ENCODE measurements at regions not wholly inside any gene's neighbourhood (a gene's known extent, or its start where the extent isn't known, plus 50 kb on each side); places are given as distances from the start of the nearest gene placed in this dataset.

DNA sequence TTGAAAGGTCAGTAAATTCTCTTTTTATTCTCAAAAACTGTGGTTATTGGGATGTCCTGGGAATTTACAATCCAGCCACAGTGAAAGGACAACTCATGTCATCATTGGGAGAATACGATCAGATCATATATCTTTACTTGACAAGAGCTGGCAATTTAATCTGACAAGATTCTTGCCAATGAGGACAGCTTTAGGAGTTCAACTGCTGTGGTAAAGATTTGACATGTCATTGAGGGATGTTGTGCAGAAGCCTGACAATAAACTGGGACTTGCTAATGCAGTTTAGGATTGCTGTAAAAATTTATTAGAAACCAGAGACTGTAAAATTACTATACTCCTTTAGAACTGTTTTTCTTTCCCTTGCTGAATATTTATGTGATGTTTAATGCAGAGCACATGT lies 1131.0 kb downstream of the MAT2B start:
- DNase-seq (ENCODE audit: low read depth in 2 of 3, low spot score in 2 of 3), result no peak

DNA sequence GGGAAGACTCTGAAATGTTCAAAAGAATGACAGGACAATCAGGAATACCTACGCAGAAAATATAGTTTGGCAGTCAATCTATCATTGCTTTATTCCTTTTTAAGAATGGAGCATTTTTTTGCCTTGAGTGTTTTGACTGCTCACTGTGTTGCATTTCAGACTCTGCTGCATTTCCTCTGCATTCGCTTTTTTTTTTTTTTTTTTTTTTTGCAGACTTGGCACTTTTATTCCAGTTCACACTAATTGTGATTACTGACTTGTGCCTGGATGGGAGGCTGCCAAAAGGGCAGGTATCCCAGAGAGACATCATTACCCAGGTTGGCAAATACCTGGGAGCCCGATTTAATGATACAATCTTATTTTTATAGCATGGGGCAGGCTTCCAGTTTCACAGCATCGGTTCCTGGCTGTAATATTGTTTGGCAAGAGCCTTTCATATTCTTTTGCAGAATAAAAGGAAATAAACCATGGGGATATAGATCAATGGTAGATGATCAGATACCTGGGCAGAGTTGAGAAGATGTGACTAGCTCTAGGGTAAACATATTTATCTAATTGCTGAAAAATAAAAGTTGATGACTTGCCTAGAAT lies 1132.6 kb downstream of the MAT2B start:
- no peak for DNase-seq (ENCODE audit: low read depth in 2 of 3, low spot score in 2 of 3)

DNA sequence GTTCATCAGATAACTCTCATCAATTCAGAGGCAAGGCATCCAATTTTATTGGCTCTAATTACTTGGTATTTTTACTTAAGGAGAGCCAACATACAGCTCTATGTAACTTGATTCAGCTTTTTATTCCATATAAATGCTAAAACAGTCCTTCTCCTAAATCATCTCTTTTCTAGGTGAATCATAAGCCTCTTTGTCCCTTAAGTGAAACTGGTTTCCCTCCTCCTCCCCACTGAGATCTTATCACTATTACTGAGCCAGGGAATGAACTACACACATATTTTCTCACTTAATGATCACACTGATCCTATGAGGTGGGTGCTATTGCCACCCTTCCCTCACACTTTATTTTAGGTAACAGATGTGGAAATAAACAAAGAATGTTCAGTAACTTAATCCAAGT lies 1143.8 kb downstream of the MAT2B start:
- DNase-seq (ENCODE audit: low read depth in 2 of 3, low spot score in 2 of 3), result no peak

DNA sequence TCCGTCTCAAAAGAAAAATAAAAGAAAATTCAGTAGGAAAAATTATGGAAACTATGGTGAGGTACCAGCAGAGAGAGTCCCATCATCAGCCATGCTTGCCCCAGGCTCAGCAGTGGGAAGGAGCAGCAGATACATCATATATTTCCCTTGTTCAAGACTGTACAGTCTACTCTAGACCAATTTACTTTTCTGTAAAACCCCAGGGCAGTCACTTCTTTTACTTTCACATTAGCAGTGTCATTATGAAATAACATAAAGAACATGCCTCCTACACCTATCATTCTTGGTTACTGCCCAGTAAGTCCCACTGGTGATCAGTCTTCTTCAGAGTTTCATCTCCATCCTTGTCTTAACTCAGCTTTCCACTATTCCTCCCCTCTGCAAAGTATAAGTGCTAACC lies 1145.0 kb downstream of the MAT2B start:
- DNase-seq (ENCODE audit: low read depth in 2 of 3, low spot score in 2 of 3), result no peak

DNA sequence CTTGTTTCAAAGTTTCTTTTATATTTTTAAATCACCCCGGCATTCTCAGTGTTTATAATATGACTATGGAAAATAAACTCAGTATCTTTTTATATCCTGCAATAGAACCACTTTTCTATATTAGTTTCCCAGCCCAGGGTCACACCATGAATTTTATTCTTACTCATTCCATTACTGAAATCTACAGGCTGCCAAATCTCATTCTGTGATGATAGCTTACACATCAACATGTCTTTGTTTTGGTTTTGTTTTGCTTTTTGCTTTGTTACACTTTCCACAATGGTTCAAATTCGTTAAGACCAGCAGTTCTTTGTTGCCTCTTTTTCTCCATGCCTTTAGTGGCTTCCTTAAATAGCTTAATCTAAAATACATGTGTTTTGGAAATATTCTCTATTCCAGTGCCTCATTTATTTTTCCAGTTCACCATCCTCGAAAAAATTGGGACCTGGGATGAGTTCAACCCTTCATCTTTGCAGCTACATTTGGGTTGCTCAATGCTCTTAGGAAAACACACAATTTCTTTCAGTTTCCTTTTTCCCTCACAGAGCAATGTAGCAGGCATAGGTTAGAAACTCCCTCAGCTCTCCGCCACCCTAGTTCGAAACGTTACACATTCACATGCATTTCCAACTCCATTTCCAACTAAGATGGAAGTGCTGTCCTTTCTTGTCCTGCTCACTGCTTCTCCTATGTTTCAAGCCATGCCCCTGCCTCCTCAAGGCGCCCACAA lies 1146.3 kb downstream of the MAT2B start:
- no peak for DNase-seq (ENCODE audit: low read depth in 2 of 3, low spot score in 2 of 3)

DNA sequence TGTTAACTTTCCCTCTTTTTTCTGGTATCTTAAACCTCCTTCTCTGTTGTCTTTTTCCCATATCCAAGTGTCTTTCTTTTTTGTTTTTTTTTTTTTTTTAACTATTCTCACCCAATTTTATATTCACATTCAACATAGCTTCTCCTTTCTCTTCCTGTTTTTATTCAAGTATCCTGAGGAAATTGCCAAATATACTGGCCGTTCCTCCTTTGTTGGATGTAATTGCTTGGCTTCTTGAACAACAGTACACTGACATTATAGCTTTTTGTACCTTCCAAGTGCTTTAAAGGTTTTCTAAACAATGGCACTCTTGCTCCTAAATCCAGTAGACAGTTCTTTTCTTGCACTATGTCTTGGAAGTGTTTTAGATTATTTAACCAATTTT lies 1146.8 kb downstream of the MAT2B start:
- no peak for DNase-seq (ENCODE audit: low read depth in 2 of 3, low spot score in 2 of 3)

DNA sequence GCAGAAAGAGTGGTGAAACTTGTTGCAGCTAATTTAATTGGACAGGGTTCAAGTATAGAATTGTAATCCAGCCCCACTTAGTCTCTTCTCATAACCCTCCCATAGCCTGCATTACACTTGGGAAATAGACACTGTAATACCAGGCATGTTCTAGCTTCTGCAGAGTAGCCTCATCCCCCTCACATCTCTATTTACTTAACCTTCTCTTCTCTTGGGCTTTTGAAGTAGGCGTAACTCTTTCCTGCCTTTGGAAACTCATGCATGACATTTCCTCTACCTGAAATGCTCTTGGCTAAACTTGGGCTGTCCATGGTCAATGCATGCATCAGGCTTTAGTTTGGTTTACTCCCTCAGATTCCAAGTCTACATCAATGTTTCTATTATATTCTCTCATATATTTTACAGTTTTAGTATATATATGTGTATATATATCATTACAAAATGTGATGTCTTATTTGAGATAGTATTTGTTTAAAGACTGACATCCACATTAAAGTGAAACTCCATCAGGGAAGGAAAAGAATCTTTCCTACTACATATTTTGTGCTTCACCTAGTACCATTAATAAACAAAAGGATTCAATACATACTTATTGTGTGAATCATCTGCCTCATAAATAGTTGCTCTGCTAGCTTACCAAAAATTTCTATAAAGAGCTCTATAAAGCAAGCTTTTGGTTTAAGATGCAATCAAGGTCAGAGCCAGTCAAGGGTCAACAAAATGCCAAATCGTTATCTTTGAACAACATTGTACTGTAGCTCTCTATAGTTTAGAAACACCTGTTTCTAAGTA lies 1158.0 kb downstream of the MAT2B start:
- no peak for DNase-seq (ENCODE audit: low read depth in 2 of 3, low spot score in 2 of 3)

DNA sequence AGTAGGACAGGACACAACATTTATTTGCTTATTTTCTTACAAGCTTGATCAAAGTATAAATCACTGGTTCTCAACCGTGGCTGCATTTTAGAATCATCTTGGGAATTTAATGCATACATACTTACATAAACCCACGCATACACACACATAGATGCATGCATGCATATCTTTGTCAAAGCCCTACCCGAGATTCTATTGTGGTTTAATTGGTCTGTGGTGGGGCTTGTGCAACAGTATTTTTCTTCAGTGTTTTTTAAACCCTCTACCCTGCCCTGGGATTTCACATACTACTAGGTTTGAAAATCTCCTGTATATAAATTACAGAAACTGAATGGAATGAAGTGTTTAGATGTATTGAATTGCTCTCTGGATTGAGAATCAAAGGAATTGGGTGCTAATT lies 1166.2 kb downstream of the MAT2B start:
- DNase-seq (ENCODE audit: low read depth in 2 of 3, low spot score in 2 of 3), result no peak

DNA sequence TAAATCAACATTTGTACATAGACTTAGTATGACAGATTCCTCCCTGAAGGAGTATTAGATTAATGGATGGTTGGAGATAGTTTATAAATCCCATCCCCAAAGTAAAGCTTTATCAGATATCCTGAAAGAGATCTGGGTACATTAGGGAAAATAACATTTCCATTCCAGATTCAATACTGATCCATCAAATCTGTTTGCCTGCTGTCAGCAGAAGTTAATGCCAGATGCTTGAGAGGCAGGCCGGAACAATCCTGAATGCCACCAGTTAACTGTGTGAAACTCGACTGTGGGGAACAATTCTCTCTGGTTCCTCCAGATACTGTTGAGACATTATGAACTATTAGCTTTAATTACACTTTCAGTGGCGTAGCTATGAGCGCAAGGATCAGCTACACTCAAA lies 1166.8 kb downstream of the MAT2B start:
- no peak for DNase-seq (ENCODE audit: low read depth in 2 of 3, low spot score in 2 of 3)

DNA sequence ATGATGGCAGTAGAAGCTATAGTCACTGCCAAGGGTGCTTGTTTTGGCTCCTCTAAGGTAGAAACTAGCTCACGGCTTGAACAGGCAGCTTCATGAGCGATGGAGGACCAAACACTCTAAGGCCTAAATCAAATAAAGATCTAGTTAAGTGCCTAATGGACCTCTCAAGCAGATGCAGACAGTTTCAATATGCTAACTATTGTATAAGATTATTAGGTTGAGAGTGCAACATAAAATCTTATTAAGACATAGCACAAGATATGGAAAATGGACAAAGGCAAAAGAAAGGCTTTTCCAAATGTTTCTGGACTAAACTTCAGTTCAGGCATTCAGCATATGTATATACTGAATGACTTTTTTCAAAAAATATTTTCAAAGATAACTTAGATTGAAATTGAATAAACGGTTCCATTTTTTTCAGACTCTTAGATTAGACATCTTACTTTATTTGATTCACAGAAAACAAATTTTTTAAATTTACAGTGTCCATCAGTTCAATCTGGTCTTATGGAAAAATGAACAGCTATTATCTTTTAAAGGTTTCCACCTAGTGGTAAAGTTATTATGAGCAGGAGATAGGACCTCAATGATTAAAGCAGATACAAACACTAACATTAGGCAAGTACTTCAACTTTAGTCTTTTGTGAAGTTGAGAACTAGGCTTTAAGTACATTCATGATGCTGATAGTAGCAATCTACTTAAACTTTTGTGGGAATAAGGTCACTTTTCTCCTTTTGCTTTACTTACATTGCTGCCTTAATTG lies 1167.7 kb downstream of the MAT2B start:
- peak in 1 of 3 donors; percentile 1 for DNase-seq (ENCODE audit: low read depth in 2 of 3, low spot score in 2 of 3)

DNA sequence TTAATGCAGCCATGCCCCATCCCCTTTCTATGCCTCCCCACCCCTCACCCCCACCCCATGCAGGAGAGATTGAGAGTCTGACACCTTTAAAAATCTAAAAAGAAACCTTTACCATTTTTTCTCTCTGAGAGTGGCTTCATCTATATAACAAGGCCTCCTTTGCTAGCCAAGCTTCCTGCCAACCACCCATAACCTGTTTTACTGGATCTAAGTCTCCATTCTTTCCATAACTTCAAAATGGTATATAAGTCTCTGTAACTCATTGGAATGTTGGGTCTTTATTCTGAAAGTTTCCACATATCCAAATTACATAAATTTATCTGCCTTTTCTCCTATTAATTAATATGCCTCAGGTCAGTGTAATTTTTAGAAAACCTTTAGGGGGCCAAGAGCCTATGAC lies 1174.0 kb downstream of the MAT2B start:
- no peak for DNase-seq (ENCODE audit: low read depth in 2 of 3, low spot score in 2 of 3)

DNA sequence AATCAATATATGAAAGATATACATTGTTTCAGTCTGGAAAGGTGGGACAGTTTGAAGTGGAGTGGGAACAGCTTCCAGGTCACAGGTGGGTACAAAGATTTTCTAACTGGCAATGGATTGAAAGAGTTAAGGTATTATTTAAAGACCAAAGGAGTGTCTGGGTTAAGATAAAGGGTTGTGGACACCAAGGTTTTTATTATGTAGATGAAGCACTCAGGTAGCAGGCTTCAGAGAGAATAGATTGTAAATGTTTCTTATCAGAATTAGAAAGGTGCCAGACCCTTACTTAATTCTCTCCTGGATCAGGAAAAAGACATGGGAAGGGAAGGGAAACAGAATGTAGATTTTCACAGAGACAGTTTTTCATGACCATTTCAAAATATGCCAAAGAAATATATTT lies 1174.8 kb downstream of the MAT2B start:
- DNase-seq (ENCODE audit: low read depth in 2 of 3, low spot score in 2 of 3), result no peak

DNA sequence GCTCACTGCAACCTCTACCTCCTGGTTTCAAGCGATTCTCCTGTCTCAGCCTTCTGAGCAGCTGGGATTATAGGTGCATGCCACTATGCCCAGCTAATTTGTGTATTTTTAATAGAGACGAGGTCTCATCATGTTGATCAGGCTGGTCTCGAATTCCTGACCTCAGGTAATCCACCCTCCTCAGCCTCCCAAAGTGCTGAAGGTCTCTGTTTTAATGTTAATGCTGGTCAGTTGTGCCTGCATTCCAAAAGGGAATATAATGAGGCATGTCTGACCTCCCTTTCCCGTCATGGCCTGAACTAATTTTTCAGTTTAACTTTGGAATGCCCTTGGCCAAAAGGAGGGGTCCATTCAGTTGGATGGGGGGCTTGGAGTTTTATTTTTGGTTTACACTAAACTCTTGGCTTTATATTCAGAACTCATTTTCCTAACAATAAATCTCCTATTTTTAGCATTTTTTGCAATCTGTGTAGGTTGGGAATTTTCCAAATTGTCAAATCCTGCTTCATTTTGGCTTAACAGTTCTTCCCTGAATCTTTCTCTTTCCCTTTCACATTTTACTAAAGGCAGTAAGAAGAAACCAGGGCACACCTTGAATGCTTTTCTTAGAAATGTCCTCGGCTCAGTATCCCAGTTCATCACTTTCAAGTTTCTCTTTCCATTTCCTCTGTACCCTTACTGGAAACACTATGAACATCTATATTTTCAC lies 1175.5 kb downstream of the MAT2B start:
- DNase-seq (ENCODE audit: low read depth in 2 of 3, low spot score in 2 of 3), result no peak

DNA sequence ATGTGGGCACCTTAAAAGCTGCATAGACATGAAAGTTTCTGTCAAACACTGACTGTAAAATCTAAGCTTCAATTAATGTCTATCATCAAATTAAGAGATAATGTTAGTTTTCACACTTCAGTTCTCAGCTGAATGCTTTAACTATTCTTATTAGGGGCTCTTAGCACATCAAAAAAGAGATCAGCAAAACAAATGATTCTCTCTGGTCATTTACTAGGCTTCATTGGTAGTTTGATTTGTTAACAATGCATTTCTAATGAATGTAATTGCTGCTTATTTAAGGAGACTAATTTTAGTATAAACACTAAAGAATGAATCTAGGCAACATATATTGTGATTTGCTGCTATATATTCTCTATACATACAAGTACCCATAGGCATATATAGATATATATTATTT lies 1182.0 kb downstream of the MAT2B start:
- DNase-seq (ENCODE audit: low read depth in 2 of 3, low spot score in 2 of 3), result no peak

DNA sequence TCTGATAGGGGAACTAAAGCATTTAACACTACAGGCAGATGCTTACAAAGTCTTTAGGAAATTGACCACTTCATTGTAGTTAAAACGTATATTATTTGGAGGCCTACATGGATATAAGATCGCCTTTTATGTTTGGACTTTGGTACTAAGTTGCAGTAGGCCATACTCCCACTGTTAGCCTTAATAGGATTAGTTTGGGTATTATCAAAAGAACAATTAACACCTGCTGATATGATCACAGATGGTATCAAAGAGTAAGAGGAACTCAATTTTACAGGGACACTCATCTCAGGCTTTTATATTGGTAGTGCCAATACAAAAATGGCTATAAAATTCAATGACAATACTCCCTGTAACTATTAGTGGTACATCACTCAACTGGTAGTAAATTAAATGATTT lies 1183.0 kb downstream of the MAT2B start:
- DNase-seq (ENCODE audit: low read depth in 2 of 3, low spot score in 2 of 3), result no peak

DNA sequence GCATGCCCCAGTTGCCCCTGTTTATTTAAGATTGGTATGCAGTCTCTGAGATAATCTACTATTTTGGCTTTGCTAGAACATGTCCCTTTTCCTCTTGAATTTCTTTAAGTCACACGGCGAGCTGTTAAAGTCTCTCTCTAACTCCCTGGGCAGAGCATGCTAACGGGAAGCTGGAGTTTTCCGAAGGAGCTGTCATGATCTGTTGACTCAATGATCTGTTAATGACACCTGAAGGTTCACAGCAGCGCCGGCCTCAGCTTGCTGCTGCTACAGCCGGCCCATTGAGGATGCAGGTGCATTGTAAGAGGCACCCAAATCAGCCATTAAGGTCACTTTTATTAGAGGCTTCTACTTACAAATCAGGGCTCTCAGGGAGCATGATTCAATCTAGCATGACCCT lies 1203.4 kb downstream of the MAT2B start:
- DNase-seq (ENCODE audit: low read depth in 2 of 3, low spot score in 2 of 3), result no peak

DNA sequence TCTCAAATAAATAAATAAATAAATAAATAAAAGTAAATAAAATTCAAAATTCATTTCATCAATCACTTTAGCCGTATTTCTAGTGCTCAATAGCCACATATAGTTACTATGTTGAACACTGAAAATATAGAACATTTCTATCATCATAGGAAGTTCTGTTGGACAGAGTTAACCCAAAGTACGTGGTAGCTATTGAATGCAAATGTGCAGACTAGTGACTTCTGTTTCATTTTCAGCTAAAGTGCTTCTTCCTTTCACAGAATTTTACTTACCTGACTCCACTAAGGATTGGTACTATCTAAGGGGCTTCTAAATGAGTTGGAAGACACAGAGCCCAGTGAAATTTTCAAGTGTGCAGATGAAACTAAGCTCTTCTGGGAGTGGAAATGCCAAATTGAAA lies 1208.3 kb downstream of the MAT2B start:
- no peak for DNase-seq (ENCODE audit: low read depth in 2 of 3, low spot score in 2 of 3)

DNA sequence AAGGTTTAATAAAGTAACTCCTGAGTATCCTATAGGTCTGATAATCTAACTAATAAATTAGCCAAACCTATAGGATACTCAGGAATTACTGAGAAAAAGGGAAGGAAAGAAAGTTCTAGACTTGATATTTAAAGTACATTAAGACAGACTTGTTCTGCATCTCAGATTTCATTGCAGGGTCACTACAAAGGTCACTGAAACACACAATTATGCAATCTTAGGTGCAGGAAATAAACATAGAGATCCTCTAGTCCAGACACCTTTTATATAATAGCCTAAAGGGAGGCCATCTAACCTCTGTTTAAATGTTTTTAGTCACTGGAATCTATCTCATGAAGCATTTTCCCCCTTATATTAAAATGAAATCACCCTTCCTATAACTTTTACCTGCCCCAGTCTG lies 1215.7 kb downstream of the MAT2B start:
- DNase-seq (ENCODE audit: low read depth in 2 of 3, low spot score in 2 of 3), result no peak

DNA sequence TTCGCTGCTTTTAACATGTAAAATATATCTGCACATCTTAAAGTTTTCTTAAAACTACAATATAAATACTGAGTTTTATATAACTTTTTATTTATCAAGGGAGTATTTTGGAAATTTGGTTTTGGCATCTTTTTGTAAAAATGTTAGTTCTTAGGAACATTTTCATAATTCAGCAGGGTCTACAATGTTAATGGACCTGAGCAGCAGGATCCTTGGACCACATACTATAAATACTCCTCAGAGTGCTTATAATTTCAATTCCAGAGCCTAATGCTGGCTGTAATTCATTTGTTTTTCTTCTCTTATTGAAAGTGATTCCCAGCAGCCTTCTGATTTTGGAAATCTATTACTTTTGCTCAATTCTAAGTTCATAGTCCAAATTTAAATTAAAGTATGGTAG lies 1216.2 kb downstream of the MAT2B start:
- no peak for DNase-seq (ENCODE audit: low read depth in 2 of 3, low spot score in 2 of 3)

DNA sequence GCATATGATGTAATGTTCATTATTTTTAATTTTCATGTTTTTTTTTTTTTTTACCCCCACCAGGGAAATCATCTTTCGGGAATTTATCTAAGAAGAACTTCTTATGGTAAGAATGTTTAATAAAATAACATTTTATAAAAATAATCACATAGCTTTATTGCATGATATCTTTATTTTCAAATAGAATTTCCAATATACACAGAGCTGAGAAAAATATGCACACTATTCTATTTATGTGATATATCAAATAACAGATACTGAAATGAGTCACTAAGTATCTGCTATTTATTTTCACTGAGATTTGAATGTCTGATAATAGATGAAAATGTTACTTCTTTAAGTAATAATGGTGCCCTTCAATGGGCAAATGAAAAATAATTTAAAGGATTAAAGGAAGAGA lies 1217.3 kb downstream of the MAT2B start:
- DNase-seq (ENCODE audit: low read depth in 2 of 3, low spot score in 2 of 3), result no peak

DNA sequence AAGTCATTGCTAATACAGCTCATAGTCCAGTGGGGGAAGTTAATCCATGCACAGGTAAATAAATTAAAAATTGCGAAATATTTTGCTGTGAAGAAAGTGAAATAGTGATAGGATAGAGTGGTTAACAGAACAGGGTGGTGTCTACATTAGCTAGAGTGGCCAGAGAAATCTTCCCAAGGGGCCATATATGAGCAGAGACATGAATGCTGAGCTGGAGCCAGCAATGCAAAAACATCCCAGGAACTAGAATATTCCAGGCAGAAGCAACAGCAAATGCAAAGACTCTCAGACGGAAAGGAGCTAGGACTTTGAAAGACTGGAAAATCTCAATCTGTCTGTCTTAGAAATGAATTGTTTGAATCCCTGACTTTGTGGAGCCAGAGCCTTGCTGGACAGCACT lies 1221.6 kb downstream of the MAT2B start:
- DNase-seq (ENCODE audit: low read depth in 2 of 3, low spot score in 2 of 3), result no peak

Measured in hematopoietic multipotent progenitor cell (in vitro differentiated cells).